ENCODE measurements at regions not wholly inside any gene's neighbourhood (a gene's known extent, or its start where the extent isn't known, plus 50 kb on each side); places are given as distances from the start of the nearest gene placed in this dataset.

DNA sequence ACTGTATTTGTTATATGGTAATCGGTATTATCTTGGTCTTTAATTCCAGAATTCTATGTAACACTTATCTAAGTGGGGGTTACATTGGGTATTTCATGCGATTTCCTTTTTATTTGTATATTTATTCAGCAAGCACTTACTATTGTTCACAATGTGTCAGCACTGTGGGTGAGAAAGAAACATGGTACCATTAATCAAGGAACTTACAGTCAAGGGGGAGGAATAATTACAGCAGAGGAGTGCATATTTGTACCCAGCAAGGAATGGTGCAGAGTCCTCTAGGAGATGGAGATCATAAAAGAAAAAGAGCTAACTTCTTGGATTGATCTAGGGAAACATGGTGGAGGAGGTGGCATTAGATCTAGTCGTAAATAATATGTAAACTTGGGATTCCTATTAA is 117.0 kb upstream of the KCNJ16 start:
- TF ChIP-seq EP300 (IDR thresholded peaks at IDR 0.05) (no peak), POLR2A (IDR thresholded peaks at IDR 0.05) (no peak)
- TF ChIP-seq, protein P1, sequence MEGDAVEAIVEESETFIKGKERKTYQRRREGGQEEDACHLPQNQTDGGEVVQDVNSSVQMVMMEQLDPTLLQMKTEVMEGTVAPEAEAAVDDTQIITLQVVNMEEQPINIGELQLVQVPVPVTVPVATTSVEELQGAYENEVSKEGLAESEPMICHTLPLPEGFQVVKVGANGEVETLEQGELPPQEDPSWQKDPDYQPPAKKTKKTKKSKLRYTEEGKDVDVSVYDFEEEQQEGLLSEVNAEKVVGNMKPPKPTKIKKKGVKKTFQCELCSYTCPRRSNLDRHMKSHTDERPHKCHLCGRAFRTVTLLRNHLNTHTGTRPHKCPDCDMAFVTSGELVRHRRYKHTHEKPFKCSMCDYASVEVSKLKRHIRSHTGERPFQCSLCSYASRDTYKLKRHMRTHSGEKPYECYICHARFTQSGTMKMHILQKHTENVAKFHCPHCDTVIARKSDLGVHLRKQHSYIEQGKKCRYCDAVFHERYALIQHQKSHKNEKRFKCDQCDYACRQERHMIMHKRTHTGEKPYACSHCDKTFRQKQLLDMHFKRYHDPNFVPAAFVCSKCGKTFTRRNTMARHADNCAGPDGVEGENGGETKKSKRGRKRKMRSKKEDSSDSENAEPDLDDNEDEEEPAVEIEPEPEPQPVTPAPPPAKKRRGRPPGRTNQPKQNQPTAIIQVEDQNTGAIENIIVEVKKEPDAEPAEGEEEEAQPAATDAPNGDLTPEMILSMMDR (IDR thresholded peaks at IDR 0.05), result no peak

Measured in suprapubic skin (tissue), 3 donors.